NCI-H2196 treated with DMSO at 0.1 percent for 48 hours (cell line): ENCODE measurements at regions not wholly inside any gene's neighbourhood (a gene's known extent, or its start where the extent isn't known, plus 50 kb on each side); places are given as distances from the start of the nearest gene placed in this dataset.

Experiments
- DNase-seq: peaks from one replicate; lab custom pipeline; 2025; ENCODE audit not compliant: unreplicated experiment; lab: John Stamatoyannopoulos, UW

DNA sequence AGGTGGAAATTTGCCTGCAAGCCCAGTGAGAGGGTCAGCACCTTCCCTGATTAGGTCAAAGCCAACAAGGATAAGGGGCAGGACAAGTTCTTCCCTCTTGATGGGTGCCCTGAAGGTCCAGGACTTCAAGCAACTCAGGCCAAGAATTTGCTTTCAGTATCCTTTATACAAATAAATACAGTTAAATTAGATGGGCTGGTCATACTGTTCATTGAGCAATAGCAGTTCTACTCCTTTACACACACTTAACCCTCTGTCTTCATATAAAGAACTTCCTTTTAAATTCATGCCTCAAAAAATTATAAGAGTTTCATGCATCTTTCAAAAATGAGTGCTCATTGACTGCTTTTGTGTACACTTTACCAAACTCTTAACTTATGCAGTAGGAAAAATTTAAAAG, 392.0 kb downstream of the SPRY1 start:
- DNase-seq: no peak

DNA sequence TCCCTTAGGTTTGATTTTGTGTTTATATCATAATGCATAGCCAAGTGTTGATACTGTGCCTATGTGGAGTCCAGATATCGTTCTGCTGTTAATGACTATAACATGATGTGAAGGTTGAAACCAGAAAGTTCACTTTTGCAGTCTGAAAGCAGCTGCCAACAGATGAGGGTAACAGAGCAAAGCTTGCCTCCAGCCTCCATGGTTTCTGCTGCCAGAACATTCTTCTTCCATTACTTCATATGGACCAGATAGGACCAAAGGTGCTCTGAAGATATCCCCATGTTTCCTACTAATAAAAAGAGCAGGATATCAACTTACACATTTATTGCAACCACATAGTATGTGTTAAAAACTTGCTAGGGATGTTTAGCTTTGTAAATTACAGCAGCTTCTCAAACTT, 394.1 kb downstream of the SPRY1 start:
- DNase-seq: no peak

DNA sequence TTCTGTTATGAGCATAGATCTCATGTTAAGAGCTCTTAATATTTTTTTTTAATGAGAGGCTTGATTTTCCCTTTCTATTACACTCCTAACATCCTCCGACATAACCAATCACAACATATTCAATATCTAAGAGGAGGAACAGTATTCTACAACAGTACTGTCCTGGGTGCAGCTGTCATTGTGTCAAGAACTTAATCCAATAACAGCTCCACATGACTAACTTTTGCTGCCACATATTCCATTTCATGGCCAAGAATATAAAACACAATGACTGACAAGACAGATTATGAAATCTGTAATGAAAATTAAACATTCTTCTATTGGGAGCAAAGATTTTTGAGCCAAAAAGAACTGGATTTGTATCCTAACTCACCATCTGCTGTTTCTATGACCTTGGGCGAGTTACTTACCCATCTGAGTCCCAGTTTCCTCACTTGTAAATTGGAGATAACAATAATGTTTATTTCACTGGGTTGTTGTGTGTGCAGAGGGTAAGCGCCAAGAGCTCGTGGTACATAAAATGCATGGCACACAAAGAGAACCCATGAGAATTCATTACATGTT, 405.6 kb downstream of the SPRY1 start:
- no peak for DNase-seq

DNA sequence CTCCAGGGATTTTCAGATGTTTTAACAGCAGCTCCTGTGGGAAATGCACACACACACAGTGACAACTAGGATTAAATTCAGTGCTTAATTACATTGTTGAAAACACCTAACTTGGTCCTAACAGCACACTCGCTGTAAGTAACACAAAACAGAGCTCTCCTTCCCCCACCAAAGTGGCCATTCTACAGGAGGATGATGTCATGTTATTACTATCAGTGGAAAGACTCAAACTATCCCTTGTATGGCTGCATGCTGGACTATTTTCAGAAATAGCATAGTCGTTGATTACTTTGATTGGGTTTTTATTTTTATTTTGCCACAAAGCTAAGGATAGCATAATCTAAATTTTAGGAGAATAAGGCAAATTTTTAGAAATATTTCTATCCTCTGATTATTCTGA, 406.3 kb downstream of the SPRY1 start:
- DNase-seq: no peak

DNA sequence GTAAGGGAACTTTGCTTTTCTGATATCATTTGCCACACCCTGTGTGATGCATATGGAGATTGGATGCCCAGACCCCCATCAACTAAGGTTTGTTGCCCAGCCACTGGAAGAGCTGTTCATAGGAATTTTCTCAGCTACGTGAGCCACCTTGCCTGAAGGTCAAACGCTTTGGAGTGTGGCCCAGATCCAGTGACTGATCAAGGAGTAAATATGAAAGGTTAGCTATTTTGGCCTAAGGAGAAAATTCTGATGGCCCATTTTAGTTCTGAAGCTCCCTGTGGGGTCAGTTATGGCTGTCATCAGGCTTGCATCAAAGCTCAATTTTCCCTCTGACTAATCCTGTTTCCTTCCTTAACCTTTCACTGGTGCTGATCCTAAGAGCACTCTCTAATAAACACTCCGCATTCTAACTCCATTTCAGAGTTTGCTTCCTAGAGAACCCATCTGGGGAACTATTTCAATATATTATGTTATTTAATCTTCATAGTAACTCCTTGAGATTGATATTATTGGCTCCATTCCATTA, 407.7 kb downstream of the SPRY1 start:
- no peak for DNase-seq

DNA sequence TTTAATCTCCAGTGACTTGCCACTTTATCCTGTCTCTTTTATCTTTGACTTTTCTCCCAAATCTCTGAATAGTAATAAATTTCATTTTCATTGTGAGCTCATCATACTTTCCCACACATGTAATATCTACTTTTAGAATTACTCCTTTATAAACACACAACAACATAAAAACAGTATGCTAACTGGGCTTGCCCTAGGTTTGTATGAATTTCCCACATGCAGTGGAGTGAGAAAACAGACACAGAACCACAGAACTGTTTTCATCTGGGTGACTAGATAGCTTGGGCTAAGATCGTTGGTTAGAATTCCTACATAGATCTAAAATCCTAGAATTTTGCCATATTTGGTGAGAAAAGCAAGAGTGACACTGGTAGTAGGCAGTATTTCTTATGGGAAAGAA, 409.5 kb downstream of the SPRY1 start:
- no peak for DNase-seq

DNA sequence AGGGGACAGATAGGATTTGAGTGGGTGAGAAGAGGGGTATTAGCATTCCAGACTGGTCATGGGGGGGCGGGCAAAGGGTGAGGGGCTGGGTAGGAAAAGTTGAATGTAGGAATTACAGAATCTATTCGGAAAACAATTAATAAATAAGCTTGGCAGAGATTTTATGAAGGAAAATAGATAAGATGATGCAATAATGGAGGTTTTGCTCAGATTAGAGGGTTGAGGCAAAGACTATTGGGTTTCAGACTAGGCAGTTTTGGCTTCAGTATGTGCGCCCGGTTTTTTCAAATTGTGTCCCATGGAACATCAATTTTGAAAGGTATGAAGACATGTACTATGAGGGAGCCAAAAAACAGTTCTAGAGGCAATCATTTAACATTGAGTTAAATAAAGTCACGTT, 410.6 kb downstream of the SPRY1 start:
- DNase-seq: no peak

DNA sequence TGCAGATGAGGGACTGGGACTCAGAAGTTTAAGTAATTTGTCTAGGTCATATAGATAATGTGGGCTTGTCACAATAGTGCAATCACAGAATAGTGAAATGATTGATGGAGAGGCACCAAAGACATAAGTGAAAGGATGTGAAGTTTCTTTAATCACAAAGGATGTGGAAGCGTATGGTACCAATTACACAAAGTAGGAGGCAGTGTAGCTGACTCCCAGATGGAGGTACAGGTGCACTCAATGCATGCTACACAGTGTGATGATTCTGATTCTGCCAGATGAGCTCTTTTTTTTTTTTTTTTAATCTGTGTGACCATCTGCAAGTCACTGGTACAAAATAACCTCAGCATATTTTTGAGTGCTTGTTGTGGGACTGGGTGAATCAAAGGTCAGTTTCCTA, 411.3 kb downstream of the SPRY1 start:
- DNase-seq: no peak

DNA sequence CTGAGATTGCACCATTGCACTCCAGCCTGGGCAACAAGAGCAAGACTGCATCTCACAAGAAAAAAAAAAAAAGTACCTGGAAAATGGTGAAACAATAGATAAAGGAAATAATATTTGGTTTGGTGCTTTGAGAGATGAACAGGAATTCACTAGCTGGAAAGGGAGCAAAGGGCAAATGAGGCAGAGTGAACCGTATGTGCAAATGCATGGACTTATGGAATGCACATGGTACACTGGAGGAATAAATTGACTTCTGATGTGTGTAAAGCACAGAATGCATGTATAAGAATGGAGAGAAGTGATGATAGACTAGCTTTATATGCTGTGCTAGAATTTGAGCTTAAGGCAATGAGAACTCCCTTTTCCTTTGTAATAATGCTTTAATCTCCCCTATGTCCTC, 413.3 kb downstream of the SPRY1 start:
- no peak for DNase-seq

DNA sequence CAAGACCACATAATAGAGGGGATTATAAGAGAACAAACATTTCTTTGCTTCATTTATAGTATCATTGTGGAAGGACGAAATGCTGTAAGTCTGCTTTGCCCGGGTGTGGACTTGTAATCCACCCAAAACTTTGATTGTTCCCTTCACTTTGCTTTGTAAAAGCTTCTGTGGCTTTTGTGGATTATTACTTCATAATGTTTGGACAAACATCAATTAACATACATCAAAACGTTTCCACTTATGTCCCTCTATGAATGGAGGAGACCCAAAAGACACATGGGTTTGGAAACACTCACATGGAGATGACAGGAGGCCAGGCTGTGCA, 415.4 kb downstream of the SPRY1 start:
- DNase-seq: no peak

DNA sequence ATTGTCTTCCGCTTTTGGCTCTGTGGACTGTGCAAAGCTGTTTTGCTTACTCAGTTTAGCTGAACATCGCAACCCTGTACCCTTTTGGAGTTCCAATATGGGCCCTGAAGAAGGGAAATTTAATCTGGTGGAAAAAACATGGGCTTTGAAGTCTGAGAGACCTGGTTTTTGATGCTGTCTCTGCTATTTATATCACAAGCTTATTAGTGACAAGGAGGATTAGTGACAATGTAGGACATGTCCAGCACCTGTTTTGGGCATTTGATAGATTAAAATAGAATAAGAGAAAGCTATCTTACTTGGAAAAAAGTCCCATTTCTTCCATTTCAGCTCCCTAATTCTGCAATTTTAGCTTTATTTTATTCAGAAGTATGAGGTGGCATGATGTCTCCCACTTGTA, 417.3 kb downstream of the SPRY1 start:
- no peak for DNase-seq

DNA sequence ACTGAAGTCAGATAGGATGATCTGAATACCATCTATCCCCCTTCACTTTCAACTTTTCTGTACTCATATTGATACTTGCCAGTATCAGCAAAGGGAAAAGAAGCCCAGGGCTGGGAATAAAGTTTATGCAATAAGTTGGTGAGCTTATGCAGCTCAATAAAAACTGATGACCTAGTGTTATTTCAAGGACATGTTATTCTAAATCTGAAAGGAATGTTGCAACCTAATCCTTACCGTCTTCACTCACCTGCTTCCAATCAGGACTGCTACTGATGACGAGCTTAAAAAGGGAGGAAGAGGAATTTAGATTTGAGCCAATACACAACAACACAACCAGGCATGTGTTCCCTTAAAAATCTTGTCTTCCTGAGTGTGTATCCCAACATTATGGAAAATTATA, 419.9 kb downstream of the SPRY1 start:
- no peak for DNase-seq

DNA sequence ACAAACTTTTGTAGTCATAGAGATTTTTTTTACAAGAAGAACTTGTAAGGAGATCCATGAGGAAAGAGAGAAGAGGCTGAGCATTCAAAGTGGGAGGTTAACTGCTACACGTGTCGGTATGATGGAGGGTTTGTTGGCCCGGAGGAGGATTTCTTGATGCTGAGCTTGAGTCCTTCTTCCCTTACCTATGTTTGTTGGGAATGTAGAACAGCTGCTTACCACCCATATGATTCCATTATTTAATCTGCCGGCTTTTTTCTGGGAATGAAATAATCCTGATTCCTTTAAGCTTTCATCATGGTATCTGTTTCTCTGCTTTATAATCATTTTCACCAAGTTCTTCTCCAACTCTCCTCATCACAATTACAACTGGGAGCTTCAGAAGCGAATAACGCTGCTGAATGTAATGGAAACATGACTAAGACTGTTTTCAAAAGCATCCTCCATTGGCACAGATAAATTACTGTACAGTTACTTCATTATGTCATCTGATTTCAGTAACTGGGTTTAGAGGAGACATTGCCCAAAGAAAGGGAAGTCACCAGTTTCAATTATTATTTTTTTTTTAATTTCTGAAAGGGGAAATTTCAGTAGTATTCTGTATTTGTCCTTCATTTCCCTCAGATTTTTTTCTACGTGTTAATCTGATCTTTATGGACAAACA, 420.6 kb downstream of the SPRY1 start:
- no peak for DNase-seq

DNA sequence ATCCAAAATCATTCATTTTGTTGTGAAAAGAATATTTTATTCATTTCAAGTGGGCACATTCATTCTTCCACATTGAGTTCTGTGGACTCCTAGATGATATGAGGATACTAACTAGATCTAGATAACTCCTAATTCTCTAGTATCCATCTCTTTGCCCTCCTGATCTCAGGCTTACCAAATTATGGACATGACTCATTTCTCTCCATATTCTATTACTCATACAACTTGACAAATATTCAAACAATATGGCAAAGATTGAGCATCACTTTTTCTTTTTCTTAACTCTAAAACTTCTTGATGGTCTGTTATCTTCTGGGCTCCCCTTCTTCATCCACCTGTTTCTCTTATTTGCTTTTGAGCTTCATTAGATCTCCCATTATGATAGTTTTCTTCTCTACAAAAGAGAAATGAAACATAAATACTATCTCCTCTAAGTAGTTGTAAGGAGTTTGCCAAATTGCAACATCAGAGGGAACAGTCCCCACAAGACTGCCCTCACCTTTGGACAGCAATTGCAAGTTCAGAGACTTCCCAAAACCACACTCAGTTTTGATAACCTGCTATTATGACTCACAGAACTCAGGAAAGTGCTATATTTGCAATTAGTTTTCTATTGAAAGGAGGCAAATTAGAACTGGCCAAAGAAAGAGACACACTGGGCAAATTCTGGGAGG, 422.9 kb downstream of the SPRY1 start:
- no peak for DNase-seq

DNA sequence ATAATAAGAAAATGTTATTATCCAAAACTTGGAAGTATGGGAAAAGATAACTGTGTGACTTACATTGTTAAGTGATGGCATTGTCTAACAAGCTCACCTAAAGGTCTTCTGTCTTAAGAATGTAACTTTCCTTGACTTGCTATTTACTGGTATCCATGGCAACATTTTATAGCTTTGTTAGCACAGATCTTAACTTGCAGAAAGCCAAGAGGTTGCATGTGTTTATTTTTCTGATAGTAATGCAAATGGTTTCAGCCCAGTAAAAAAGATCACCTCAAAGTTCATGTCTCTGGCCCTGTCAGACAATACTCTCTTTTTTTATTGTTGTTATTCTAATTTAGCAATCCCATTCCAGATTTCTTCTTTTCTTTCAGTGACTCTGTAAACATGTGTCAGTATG, 425.3 kb downstream of the SPRY1 start:
- no peak for DNase-seq

DNA sequence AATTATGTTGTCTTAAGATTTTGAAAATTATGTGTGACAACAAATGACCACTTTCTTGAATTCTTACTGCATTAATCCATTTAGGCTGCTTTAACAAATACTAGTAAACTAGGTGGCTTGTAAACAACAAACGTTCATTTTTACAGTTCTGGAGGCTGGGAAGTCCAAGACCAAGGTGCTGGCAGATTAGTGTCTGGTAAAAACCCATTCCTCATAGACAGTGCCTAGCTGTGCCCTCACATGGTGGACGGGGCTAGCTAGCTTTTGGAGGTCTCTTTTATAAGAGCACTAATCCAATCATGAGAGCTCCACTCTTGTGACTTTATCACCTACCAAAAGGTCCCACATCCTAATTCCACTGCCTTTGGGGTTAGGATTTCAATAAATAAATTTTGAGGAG, 425.8 kb downstream of the SPRY1 start:
- DNase-seq: no peak

DNA sequence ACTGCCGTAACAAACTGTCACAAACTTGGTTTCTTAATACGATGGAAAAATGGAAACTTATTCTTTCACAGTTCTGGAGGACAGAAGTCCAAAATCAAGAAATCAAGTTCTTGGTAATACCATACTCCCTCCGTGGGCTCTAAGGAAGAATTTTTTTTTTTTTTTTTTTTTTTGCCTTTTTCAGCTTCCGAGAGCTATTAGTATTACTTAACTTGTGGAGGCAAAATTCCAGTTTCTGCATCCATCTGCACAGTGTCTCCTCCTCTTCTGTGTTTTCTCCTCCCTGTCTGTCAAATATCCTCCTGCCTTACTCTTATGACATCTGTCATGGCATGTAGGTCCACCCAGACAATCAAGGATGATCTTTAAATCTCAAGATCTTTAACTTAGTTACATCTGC, 426.6 kb downstream of the SPRY1 start:
- no peak for DNase-seq

DNA sequence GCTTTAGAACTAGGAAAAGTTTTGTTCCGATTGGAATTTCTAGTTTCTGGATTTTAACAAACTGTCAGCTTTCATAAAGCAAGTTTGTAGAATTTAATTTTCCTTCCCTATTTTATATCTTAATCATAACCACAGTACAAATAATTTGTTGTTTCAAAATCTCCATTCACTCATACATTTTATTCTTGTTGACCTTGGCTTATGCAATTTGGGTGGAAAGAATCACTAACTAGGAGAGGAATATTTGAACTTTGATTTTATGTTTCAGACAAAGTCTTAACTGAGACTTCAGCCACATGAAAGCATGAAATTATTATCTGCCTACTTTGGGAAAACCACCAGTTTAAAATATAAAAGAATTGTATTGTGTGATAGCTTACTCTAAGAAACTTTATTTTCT, 427.9 kb downstream of the SPRY1 start:
- DNase-seq: no peak

DNA sequence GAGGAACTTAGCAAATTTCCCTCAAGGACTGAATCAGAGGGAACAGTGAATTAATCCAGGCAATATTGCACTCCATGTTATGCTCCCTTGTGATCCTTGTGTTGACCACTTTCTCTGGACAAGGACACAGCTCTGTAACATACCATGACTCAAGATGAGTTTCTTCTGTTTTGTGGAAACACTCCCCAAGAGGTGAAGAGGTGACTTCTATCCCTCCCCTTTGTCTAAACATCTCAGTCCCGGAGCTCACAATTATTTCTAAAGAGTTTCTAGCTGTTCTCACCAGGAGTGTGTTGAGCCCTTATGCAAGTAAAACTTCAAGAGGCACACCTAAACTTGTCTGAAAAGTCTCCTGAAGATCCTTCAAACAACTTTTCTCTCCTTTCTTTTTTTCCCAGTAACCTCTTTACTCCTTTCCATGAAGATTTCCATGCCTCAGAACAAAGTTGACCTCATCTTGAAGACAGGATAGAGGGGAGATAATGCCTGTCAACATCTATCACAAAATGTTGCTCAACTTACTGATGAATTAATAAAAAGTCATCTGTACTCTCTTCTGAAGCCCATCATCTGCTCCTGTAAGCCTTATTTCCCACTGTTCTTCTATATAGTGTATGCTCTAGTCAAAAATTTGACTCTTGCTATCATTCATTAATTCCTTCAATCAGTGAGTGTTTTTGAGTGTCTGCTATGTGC, 429.1 kb downstream of the SPRY1 start:
- no peak for DNase-seq

DNA sequence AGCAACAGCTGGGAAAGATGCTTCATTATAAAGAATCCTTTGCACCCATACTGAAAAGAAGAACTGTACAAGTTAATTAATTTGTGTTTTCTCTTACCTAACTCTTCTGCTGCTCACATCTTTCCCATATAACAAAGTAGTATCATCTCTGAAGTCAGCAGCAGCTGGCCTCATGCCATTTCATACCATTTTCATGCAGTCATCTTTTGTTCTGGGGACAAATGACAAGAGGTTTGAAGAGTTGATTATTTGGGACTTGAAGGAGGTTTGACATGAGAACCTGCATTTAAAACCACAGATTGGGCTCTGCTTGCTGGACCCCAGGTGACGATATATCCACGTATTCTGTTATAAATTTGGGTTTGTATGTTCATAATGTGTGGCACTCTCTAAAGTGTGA, 430.3 kb downstream of the SPRY1 start:
- DNase-seq: no peak

DNA sequence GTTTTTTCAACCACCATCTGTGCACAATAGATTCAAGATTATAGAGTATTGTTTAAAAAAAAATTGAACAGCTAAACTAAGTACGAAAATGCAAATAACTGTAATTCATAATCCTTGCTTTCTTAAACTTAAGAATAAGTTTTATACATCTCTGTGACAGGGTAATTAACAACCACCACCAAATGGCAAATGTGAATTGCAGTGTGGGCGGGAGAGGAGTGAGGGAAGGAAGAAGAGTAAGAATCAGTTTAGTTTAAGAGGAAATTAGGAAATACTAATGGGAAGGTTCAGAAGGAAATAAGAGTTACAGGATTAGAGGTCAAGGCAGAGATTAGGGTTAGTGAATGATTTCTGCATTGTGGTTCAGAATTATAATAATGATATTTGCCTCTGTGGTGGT, 430.9 kb downstream of the SPRY1 start:
- DNase-seq: no peak

DNA sequence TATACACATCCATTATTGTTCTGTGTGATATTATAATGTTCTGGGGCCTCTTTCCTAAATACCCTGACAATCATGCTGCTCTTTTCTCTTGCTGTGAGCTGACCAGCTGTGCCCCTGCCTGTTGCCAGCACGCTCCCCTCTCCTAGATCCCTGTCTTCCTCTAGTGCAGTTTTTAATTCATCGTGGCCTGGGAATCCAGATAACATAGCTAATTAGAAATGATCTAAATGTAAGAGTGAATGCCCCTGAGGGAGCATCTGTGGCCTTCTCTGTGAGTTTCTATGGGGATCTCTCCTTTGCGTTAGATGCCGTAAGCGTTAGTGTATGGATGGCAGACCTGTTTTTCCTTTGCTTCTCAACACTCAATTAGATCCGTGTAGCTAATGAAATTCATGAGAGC, 434.3 kb downstream of the SPRY1 start:
- no peak for DNase-seq
